Mesodermal cell (in vitro differentiated cells): ENCODE measurements at regions not wholly inside any gene's neighbourhood (a gene's known extent, or its start where the extent isn't known, plus 50 kb on each side); places are given as distances from the start of the nearest gene placed in this dataset.

Experiments
- H3K27ac ChIP-seq: 2 replicates; pipeline ENCODE4 v1.7.0; 2013; ENCODE audit warnings: mild to moderate bottlenecking, low read depth, low read length, moderate library complexity; ENCODE audit not compliant: severe bottlenecking
- H3K36me3 ChIP-seq: 2 replicates; pipeline ENCODE4 v1.7.1; 2013; ENCODE audit warnings: mild to moderate bottlenecking, low read length, moderate library complexity; ENCODE audit not compliant: control insufficient read depth, insufficient read depth
- H3K4me1 ChIP-seq: one replicate; pipeline ENCODE4 v1.7.1; 2013; ENCODE audit warnings: mild to moderate bottlenecking, low read length; ENCODE audit not compliant: insufficient read depth, control insufficient read depth, poor library complexity, severe bottlenecking
- H3K4me3 ChIP-seq: 2 replicates; pipeline ENCODE4 v1.7.0; 2013; ENCODE audit warnings: low read length, control low read depth, mild to moderate bottlenecking; ENCODE audit not compliant: insufficient read depth, poor library complexity, severe bottlenecking; ENCODE audit errors: extremely low read depth
- H3K9me3 ChIP-seq: 2 replicates; pipeline ENCODE4 v1.7.1; 2013; ENCODE audit warnings: mild to moderate bottlenecking, low read length, moderate library complexity; ENCODE audit not compliant: control insufficient read depth
- WGBS, 2 experiments: methylation state at CpG; one replicate each; pipeline ENCODE4 v1.1.5; 2013; ENCODE audit warnings: missing lambda C conversion rate in 2 of 2; ENCODE audit not compliant: insufficient coverage in 2 of 2; 5-methylcytosine and 5-hydroxymethylcytosine counted together

GRCh38 chr7:49407205-49407604 lies 366.2 kb upstream of the VWC2 start:
- Histone ChIP-seq H3K36me3 (no peaks in the 10 kb centered on the region), H3K27ac (no peak overlapping the region), H3K9me3 (no peaks in the 10 kb centered on the region), H3K4me1 (no peaks in the 10 kb centered on the region), H3K4me3 (no peak overlapping the region)
- 94 to 95% methylated on average over 3 of the region's 4 CpGs for WGBS, 2 experiments

GRCh38 chr7:49417034-49417433 lies 356.4 kb upstream of the VWC2 start:
- no peaks in the 10 kb centered on the region for H3K36me3 ChIP-seq
- H3K4me1 ChIP-seq: no peaks in the 10 kb centered on the region
- H3K4me3 ChIP-seq: no peak overlapping the region
- H3K27ac ChIP-seq: no peak overlapping the region
- 60 to 68% methylated on average over 2 of the region's 2 CpGs for WGBS, 2 experiments
- no peaks in the 10 kb centered on the region for H3K9me3 ChIP-seq

GRCh38 chr7:49418963-49419362 lies 354.5 kb upstream of the VWC2 start:
- H3K4me3 ChIP-seq: no peak overlapping the region
- WGBS, 2 experiments: 100% methylated on average over 1 of the region's 3 CpGs; no CpG with 5 or more reads in 1 of the 2 experiments
- H3K9me3 ChIP-seq: no peaks in the 10 kb centered on the region
- H3K27ac ChIP-seq: no peak overlapping the region
- no peaks in the 10 kb centered on the region for H3K36me3 ChIP-seq
- no peaks in the 10 kb centered on the region for H3K4me1 ChIP-seq

GRCh38 chr7:49422564-49422963 lies 350.9 kb upstream of the VWC2 start:
- H3K4me1 ChIP-seq: no peaks in the 10 kb centered on the region
- H3K36me3 ChIP-seq: no peaks in the 10 kb centered on the region
- H3K4me3 ChIP-seq: no peak overlapping the region
- H3K9me3 ChIP-seq: no peaks in the 10 kb centered on the region
- no peak overlapping the region for H3K27ac ChIP-seq

GRCh38 chr7:49424109-49424508 lies 349.3 kb upstream of the VWC2 start:
- H3K27ac ChIP-seq: no peak overlapping the region
- H3K36me3 ChIP-seq: no peaks in the 10 kb centered on the region
- no peak overlapping the region for H3K4me3 ChIP-seq

GRCh38 chr7:49425277-49425818 lies 348.1 kb upstream of the VWC2 start:
- H3K27ac ChIP-seq: no peak overlapping the region
- 69 to 70% methylated on average over 2 of the region's 5 CpGs for WGBS, 2 experiments
- H3K36me3 ChIP-seq: no peaks in the 10 kb centered on the region
- H3K4me1 ChIP-seq: no peaks in the 10 kb centered on the region
- H3K4me3 ChIP-seq: no peak overlapping the region
- no peaks in the 10 kb centered on the region for H3K9me3 ChIP-seq

More at GRCh38 chr7:49424109-49424508, 349.3 kb upstream of the VWC2 start:
- Histone ChIP-seq H3K4me1 (no peaks in the 10 kb centered on the region), H3K9me3 (no peaks in the 10 kb centered on the region)

GRCh38 chr7:49432254-49432653 lies 341.2 kb upstream of the VWC2 start:
- Histone ChIP-seq H3K4me1 (no peaks in the 10 kb centered on the region), H3K36me3 (no peaks in the 10 kb centered on the region), H3K9me3 (no peaks in the 10 kb centered on the region), H3K4me3 (no peak overlapping the region), H3K27ac (no peak overlapping the region)
- whole genome bisulfite sequencing, 2 experiments: 93 to 100% methylated on average over 4 of the region's 4 CpGs

GRCh38 chr7:49433794-49434193 lies 339.6 kb upstream of the VWC2 start:
- Histone ChIP-seq H3K4me3 (no peak overlapping the region), H3K27ac (no peak overlapping the region), H3K36me3 (no peaks in the 10 kb centered on the region), H3K9me3 (no peaks in the 10 kb centered on the region), H3K4me1 (no peaks in the 10 kb centered on the region)

- Histone ChIP-seq H3K27ac (no peak overlapping the region), H3K9me3 (no peaks in the 10 kb centered on the region), H3K4me3 (no peak overlapping the region), H3K4me1 (no peaks in the 10 kb centered on the region), H3K36me3 (no peaks in the 10 kb centered on the region)
- 75 to 80% methylated on average over 1 of the region's 1 CpG for WGBS, 2 experiments
Measured at GRCh38 chr7:49434846-49435245, 338.6 kb upstream of the VWC2 start.

- WGBS, 2 experiments: 85 to 98% methylated on average over 4 of the region's 4 CpGs
- Histone ChIP-seq H3K9me3 (no peaks in the 10 kb centered on the region), H3K27ac (no peak overlapping the region), H3K36me3 (no peaks in the 10 kb centered on the region), H3K4me1 (no peaks in the 10 kb centered on the region), H3K4me3 (no peak overlapping the region)
Measured at GRCh38 chr7:49438281-49438680, 335.2 kb upstream of the VWC2 start.

- Histone ChIP-seq H3K4me3 (no peak overlapping the region), H3K27ac (no peak overlapping the region), H3K4me1 (no peaks in the 10 kb centered on the region), H3K36me3 (no peaks in the 10 kb centered on the region), H3K9me3 (no peaks in the 10 kb centered on the region)
- WGBS, 2 experiments: 0% methylated on average over 1 of the region's 2 CpGs; no CpG with 5 or more reads in 1 of the 2 experiments
Measured at GRCh38 chr7:49443515-49443914, 329.9 kb upstream of the VWC2 start.
